H9 (cell line): ENCODE measurements at regions not wholly inside any gene's neighbourhood (a gene's known extent, or its start where the extent isn't known, plus 50 kb on each side); places are given as distances from the start of the nearest gene placed in this dataset.

Source experiments
- DNase-seq: peaks from one replicate; pipeline ENCODE4 v3.0.0-alpha.2; 2017
- H2AFZ ChIP-seq: one replicate; pipeline ENCODE4 v1.6.1; 2013; ENCODE audit warnings: mild to moderate bottlenecking, low read length, control low read depth, moderate library complexity
- H2AK5ac ChIP-seq: 2 replicates; pipeline ENCODE4 v1.6.1; 2013; ENCODE audit warnings: low read length, control low read depth, mixed read lengths; ENCODE audit not compliant: insufficient read length
- H2BK120ac ChIP-seq: one replicate; pipeline ENCODE4 v1.6.1; 2013; ENCODE audit warnings: low read depth, mild to moderate bottlenecking, low read length, control low read depth, inconsistent platforms; ENCODE audit not compliant: poor library complexity, severe bottlenecking
- H2BK12ac ChIP-seq: 2 replicates; pipeline ENCODE4 v1.6.1; 2013; ENCODE audit warnings: low read length, control low read depth, mixed read lengths, low read depth; ENCODE audit not compliant: insufficient read length
- H2BK15ac ChIP-seq: 2 replicates; pipeline ENCODE4 v1.6.1; 2013; ENCODE audit warnings: low read depth, low read length, control low read depth
- H2BK20ac ChIP-seq: one replicate; pipeline ENCODE4 v1.6.1; 2013; ENCODE audit warnings: low read depth, mild to moderate bottlenecking, low read length, control low read depth, inconsistent platforms; ENCODE audit not compliant: poor library complexity, severe bottlenecking
- H2BK5ac ChIP-seq: 2 replicates; pipeline ENCODE4 v1.6.1; 2013; ENCODE audit warnings: low read length, control low read depth, mixed read lengths; ENCODE audit not compliant: insufficient read length
- H3K14ac ChIP-seq: 2 replicates; pipeline ENCODE4 v1.6.1; 2013; ENCODE audit warnings: low read length, control low read depth; ENCODE audit not compliant: insufficient read depth
- H3K18ac ChIP-seq: 2 replicates; pipeline ENCODE4 v1.6.1; 2013; ENCODE audit warnings: low read depth, mild to moderate bottlenecking, mixed read lengths, low read length, control low read depth; ENCODE audit not compliant: insufficient read length
- H3K23ac ChIP-seq: 2 replicates; pipeline ENCODE4 v1.6.1; 2013; ENCODE audit warnings: low read length, control low read depth, mixed read lengths, low read depth; ENCODE audit not compliant: insufficient read length
- H3K23me2 ChIP-seq: 2 replicates; pipeline ENCODE4 v1.6.1; 2013; ENCODE audit warnings: low read depth, mild to moderate bottlenecking, mixed read lengths, low read length, control low read depth; ENCODE audit not compliant: insufficient read length, poor library complexity, severe bottlenecking
- H3K27ac ChIP-seq: 2 replicates; pipeline ENCODE4 v1.5.1; 2013; ENCODE audit warnings: low read length, control low read depth, mixed read lengths, low read depth; ENCODE audit not compliant: insufficient read length
- H3K27me3 ChIP-seq: 2 replicates; pipeline ENCODE4 v1.6.1; 2013; ENCODE audit warnings: low read length, control low read depth, inconsistent platforms; ENCODE audit not compliant: insufficient read depth
- H3K4ac ChIP-seq: 2 replicates; pipeline ENCODE4 v1.6.1; 2013; ENCODE audit warnings: low read depth, mild to moderate bottlenecking, control low read depth, inconsistent platforms, low read length, moderate library complexity
- H3K4me1 ChIP-seq: 2 replicates; pipeline ENCODE4 v1.6.1; 2013; ENCODE audit warnings: low read length, control low read depth, inconsistent platforms; ENCODE audit not compliant: insufficient read depth
- H3K4me2 ChIP-seq: 2 replicates; pipeline ENCODE4 v1.6.1; 2013; ENCODE audit warnings: low read length, control low read depth, mixed read lengths; ENCODE audit not compliant: insufficient read length, insufficient read depth
- H3K56ac ChIP-seq: 2 replicates; pipeline ENCODE4 v1.6.1; 2013; ENCODE audit warnings: low read depth, mild to moderate bottlenecking, mixed read lengths, low read length, control low read depth; ENCODE audit not compliant: insufficient read length
- H3K79me1 ChIP-seq: 2 replicates; pipeline ENCODE4 v1.6.1; 2013; ENCODE audit warnings: low read depth, mild to moderate bottlenecking, moderate library complexity, low read length, control low read depth, inconsistent platforms; ENCODE audit not compliant: insufficient read depth, poor library complexity, severe bottlenecking
- H3K79me2 ChIP-seq: 2 replicates; pipeline ENCODE4 v1.6.1; 2013; ENCODE audit warnings: low read length, control low read depth, inconsistent platforms; ENCODE audit not compliant: insufficient read depth
- H3K9ac ChIP-seq: 2 replicates; pipeline ENCODE4 v1.6.1; 2013; ENCODE audit warnings: low read length, control low read depth, mixed read lengths; ENCODE audit not compliant: insufficient read length; ENCODE audit errors: extremely low read depth
- H3K9me3 ChIP-seq: one replicate; pipeline ENCODE4 v1.6.1; 2013; ENCODE audit warnings: low read depth, low read length, inconsistent platforms; ENCODE audit not compliant: control insufficient read depth
- H3T11ph ChIP-seq: one replicate; pipeline ENCODE4 v1.6.1; 2013; ENCODE audit warnings: mild to moderate bottlenecking, low read length, control low read depth, inconsistent platforms
- H4K20me1 ChIP-seq: one replicate; pipeline ENCODE4 v1.6.1; 2013; ENCODE audit not compliant: control insufficient read depth, insufficient read length, insufficient read depth
- H4K5ac ChIP-seq: 2 replicates; pipeline ENCODE4 v1.6.1; 2013; ENCODE audit warnings: low read depth, mild to moderate bottlenecking, mixed read lengths, low read length, control low read depth; ENCODE audit not compliant: insufficient read length
- H4K8ac ChIP-seq: replicated peaks from 2 replicates; pipeline ENCODE4 v1.6.1; 2013; ENCODE audit warnings: low read length, control low read depth, mixed read lengths, low read depth; ENCODE audit not compliant: insufficient read length
- H4K91ac ChIP-seq: 2 replicates; pipeline ENCODE4 v1.6.1; 2013; ENCODE audit warnings: low read depth, mild to moderate bottlenecking, moderate library complexity, mixed read lengths, low read length, control low read depth; ENCODE audit not compliant: insufficient read length
- H3K27ac Mint-ChIP-seq, 3 experiments: 2 replicates in 2 of 3; 3 replicates in 1 of 3; pipeline ENCODE4 v1.8.0; 2020 to 2021; ENCODE audit warnings: mixed read lengths in 3 of 3, mild to moderate bottlenecking in 1 of 3, moderate library complexity in 1 of 3
- H3K27me3 Mint-ChIP-seq: 2 replicates; pipeline ENCODE4 v1.8.0; 2021; ENCODE audit warnings: low read depth, mild to moderate bottlenecking, moderate library complexity, mixed read lengths
- H3K36me3 Mint-ChIP-seq, 3 experiments: 2 replicates in 2 of 3; 3 replicates in 1 of 3; pipeline ENCODE4 v1.8.0; 2020 to 2021; ENCODE audit warnings: low read depth in 3 of 3, mixed read lengths in 3 of 3; ENCODE audit not compliant: insufficient read depth in 1 of 3
- H3K4me1 Mint-ChIP-seq, 2 experiments: 2 replicates each; pipeline ENCODE4 v1.8.0; 2020; ENCODE audit warnings: mixed read lengths in 2 of 2
- H3K4me3 Mint-ChIP-seq, 2 experiments: 2 replicates in 1 of 2; 3 replicates in 1 of 2; pipeline ENCODE4 v1.8.0; 2020 to 2021; ENCODE audit warnings: mild to moderate bottlenecking in 2 of 2, mixed read lengths in 2 of 2, moderate library complexity in 1 of 2
- H3K9me3 Mint-ChIP-seq, 2 experiments: 2 replicates in 1 of 2; 3 replicates in 1 of 2; pipeline ENCODE4 v1.8.0; 2020; ENCODE audit warnings: mild to moderate bottlenecking in 2 of 2, mixed read lengths in 2 of 2, moderate library complexity in 1 of 2
- CTCF ChIP-seq: fragments of 200-600 bp; sonication (generic); conservative IDR thresholded peaks from 3 replicates; pipeline ENCODE4 v1.8.0; 2021; ENCODE audit warnings: antibody characterized with exemption, mild to moderate bottlenecking
- WGBS: extraction: QIAGEN DNeasy Blood & Tissue Kit; methylation state at CpG from one replicate; pipeline ENCODE4 v1.1.7; 2013; ENCODE audit warnings: missing lambda C conversion rate, low lambda C conversion rate, mixed read lengths; ENCODE audit not compliant: insufficient read length; ENCODE audit errors: extremely low coverage; 5-methylcytosine and 5-hydroxymethylcytosine counted together

GRCh38 chr17:55570391-55570790 is 59.1 kb upstream of the SMIM36 start:
- Mint-ChIP-seq H3K36me3 (no peaks in the 10 kb centered on the region), H3K9me3 (no peaks in the 10 kb centered on the region), H3K4me1 (peaks cover 27 to 32% of the 10 kb centered on the region in 2 experiments), H3K27me3 (peaks cover 2% of the 10 kb centered on the region; the same call in 1 of the 2 replicates), H3K4me3 (no peak overlapping the region), H3K27ac (no peak overlapping the region)
- H4K8ac ChIP-seq = no peak overlapping the region
- H4K5ac ChIP-seq = no peak overlapping the region
- DNase-seq = no peak
- no peaks in the 10 kb centered on the region; the same call in 1 of the 2 replicates for H3K4me1 ChIP-seq
- H2AFZ ChIP-seq = no peak overlapping the region
- no peaks in the 10 kb centered on the region for H3K79me2 ChIP-seq
- no peaks in the 10 kb centered on the region for H3K23me2 ChIP-seq
- no peak overlapping the region for H3K56ac ChIP-seq
- H3K4ac ChIP-seq = no peak overlapping the region
- no peak overlapping the region for H3K18ac ChIP-seq
- H2BK12ac ChIP-seq = no peak overlapping the region
- H3K14ac ChIP-seq = no peak overlapping the region; the same call in 1 of the 2 replicates
- no peak overlapping the region for H2BK20ac ChIP-seq
- H3K23ac ChIP-seq = no peak overlapping the region
- H3K27me3 ChIP-seq = no peaks in the 10 kb centered on the region
- H4K20me1 ChIP-seq = no peaks in the 10 kb centered on the region
- H3K4me2 ChIP-seq = no peak overlapping the region
- no peak overlapping the region for H4K91ac ChIP-seq
- H2BK120ac ChIP-seq = no peak overlapping the region
- no peak for TF ChIP-seq CTCF
- WGBS = no CpG with 5 or more reads among the region's 6 CpGs
- H3K27ac ChIP-seq = no peak overlapping the region
- H3K9me3 ChIP-seq = no peaks in the 10 kb centered on the region
- H3K9ac ChIP-seq = no peak overlapping the region
- H2BK15ac ChIP-seq = no peak overlapping the region
- H3T11ph ChIP-seq = no peak overlapping the region
- no peak overlapping the region for H2BK5ac ChIP-seq
- H3K79me1 ChIP-seq = no peaks in the 10 kb centered on the region
- H2AK5ac ChIP-seq = no peak overlapping the region
